GM19372 (cell line): ENCODE measurements at regions not wholly inside any gene's neighbourhood (a gene's known extent, or its start where the extent isn't known, plus 50 kb on each side); places are given as distances from the start of the nearest gene placed in this dataset.

Experiments
- ATAC-seq: cut with Tn5 transposase; IDR thresholded peaks from one replicate; pipeline ENCODE4 v1.9.1; 2021; ENCODE audit warnings: mild to moderate bottlenecking, low read depth, moderate library complexity; ENCODE audit not compliant: unreplicated experiment

DNA sequence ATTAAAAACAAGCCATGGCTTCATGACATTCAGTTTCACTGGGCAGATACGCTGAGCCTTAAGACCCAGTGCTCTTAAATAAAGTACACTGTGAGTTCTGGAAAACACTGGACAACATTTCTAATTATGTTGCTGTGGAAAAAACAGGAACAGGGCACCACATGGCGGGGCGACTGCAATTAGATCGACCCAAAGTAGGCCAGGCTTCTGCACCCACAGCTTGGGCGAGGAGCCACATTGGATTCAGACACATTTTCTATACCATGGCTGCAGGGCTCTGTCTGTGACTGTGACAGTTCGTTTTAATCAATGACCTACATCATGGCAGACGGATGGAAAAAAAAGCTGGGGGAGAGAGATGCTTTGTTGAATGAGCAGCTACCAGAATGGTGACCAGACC is 227.2 kb upstream of the HS6ST1 start:
- no peak for ATAC-seq

DNA sequence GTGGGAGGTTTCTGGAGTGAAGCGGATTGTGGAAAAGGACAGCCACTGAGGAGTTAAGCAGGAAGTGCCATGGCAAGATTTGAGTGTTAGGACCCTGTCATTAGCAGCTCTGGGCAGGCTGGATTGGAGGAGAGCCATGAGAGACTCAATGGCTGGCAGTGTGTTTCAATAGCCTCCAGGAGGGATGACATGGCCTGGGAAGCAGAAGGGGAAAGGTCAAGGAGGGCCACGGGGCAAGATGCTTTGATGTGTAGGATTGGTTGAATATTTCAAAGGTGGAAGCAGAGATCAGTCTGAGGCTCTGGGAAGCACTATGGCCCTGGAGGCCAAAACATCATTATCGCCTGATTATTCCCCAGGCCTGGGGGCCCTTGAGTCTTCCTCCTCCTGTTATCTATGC is 229.0 kb upstream of the HS6ST1 start:
- ATAC-seq, result no peak

DNA sequence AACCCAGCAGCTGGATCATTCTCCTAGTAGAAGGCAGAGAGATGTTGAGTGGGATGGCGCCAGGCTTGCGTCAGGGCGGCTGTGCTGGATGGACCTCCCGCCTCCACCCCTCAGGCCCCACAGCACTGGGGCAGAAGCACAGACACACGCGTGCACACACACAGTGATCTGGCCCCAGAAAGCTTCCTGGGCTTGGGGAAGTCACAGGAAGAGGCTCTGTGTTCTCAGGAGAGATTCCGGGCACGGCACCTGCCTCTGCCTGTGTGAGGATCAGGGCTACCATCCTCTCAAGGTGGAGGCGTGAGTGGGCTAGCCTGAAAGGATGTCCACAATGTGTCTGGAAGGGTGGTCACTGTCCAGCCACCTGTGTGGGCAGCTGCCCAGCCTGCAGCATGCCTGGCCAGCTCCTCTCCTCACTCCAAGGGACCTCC is 229.8 kb upstream of the HS6ST1 start:
- no peak for ATAC-seq

DNA sequence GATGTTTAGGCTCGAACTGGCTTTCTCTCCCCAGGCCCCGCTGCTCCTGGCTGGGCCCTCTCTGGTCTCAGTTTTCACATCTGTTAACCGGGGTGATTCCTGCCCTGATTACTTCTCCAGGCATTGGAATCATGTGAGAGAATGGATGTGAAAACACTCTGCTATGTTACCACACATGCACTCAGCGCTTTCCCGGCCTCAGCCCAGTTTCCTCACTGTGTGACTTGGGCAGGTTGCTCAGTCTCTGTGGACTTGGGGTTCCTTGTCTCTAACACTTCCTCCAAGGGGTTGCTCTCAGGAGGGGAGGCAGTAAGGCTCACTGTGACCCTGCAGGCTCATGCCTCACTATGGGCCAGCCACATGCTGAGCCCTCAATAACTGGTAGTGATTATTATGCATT is 230.4 kb upstream of the HS6ST1 start:
- no peak for ATAC-seq

DNA sequence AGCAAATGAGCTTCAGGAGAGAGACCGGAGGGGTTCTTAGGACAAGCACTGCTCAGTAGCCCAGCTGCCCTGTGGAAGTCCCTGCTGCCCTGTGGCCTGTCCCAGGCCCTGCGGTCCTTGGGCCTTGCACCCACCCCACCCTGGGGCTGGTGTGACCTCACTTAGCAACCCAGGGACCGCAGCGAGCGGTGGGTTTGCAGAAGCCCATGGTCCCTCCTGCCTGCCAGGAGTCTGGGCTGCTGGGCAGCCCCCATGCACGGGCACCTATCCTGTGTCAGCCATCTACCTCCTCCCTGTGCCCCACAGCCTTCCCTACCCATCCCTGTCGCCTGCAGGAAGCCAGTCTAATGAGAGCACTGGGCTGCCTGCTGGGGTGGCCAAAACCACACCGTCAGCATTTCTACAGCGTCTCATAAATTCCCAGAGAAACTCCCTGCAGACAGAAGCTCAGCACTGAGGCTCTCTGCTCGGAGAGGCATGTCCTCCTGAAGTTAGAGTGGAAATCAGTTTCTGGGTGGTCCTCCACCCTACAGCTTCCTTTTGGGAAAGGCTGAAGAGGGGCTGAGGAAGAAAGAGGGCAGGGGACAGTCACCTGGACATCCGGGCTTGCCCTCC is 231.1 kb upstream of the HS6ST1 start:
- no peak for ATAC-seq

DNA sequence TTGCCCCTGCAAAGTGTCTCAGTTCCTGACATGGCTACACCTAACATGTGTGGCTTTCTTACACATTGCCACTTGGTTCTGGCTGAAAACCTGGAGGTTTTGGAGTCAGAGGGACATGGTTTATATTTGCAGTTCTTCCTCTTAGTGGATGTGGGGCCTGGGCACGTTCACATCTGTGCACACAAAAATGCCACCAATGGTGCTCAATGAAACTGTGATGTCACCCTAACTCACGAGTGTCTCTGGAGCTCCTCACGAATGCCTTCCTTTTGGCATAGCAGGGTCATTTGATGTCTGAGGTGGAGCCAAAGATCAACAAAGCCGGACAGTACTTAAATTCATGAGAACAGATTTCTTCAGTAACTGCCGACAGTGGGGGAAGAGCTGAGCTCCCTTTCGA is 231.7 kb upstream of the HS6ST1 start:
- ATAC-seq, result no peak

DNA sequence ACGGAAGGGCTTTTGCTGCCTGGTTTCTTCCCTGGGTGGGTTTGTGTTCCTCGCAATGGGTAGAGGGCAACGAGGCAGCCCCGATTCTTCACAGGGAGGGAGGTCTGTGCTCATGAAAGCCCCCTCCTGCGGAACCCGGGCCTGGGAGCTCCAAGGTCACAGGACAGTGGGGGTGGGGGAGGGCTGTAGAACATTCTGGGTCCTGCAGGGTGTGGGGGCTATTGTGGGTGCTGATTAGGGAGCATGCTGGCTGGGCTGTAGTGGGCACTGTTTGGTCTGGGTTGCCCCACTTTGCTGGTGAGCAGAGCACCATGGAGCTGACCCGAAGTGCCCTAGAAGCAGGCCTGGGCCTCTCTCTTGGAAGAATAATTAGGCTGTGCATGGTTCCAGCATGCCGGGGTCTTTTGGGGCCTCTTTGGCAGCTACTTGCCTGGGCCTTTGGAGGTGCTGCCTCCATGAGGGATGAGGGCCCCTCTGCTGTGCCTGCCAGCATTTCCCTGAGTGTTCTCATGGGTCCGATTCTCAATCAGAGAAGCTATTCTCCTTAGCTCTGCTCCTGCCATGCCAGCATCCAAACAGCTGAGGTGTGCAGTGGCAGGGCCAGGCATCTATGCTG is 232.2 kb upstream of the HS6ST1 start:
- ATAC-seq, result no peak

DNA sequence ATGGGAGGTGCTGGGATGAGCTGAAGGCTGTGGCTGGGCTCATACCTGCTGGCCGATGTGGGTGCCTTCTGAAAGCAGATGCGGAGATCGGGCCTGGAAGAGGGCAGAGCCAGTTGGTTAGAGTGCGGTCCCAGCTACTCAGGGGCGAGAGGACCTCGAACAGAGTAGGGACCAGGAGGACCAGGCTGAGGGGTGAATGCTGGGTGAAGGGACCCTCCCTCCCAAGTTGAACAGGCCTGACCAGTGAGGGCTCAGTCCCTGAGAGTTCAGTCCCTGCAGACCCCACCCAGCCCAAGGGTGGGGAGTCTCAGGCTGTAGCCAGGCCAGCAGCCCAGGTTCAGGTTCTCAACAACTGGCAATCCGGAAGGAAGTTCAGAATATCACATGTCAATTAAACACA is 232.8 kb upstream of the HS6ST1 start:
- no peak for ATAC-seq

DNA sequence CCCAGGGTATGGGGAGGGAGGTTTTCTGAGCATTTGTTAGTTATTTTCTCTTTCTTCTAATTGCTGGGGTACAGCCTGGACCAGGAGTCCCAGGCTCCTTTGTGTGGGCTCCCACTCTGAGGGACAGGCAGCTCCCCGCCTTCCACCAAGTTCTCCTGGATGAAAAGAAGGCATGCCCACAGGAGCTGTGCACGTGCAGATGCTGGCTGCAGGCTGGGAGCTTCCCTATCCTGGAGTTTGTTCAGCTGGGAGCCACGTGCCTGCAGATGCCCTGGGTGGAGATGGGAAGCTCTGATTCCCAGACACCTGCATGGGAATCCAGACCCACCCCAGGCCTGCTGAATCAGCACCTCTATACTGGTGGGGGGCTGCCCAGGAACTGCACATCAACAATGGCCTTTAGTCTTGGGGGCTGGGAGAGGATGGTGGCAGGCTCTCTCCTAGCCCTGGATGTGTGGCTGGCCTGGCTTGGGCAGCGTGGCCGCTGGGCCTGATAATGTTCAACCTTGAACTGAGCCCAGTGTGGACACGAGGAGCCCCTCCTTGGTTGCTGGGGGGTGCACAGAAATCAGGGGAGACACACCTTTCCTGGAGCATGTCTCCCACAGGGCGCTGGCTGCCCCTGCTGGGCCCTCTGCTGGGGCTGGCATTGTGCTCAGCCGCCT is 233.6 kb upstream of the HS6ST1 start:
- no peak for ATAC-seq

DNA sequence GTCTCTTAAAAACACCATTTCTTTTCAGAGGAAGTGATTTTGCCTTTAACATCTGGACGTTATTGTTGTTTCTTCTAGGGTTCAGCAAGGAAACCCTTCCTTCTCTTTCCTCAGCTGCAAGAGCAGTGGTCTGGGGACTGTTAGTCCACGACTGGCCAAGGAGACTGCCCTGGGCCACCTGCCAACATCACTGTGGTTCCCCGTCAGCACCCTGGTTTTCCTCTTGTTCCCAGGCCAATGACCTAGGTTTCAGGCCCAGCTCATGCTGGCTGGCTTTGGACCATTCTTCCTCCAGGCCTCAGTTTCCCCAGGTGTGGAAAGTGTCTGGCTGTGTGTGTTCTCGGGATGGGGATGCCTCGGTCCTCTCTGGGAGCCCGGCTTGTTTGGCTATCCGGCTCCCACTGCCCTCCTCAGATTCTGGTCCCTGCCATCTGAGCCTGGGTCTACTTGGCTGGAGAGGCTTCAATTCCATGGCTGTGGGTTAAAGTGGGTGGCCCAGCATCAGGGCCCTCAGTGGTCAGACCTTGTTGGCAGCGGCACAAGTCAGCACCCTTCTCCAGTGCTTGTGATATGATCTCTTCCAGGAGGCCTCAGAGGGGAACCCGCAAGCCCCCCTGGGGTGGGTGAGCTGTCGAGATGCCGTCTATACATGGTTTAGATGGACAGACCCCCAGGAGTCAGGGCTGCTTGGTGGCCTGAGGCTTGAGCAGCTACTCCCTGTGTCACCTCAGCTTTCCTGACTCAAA is 234.3 kb upstream of the HS6ST1 start:
- no peak for ATAC-seq

DNA sequence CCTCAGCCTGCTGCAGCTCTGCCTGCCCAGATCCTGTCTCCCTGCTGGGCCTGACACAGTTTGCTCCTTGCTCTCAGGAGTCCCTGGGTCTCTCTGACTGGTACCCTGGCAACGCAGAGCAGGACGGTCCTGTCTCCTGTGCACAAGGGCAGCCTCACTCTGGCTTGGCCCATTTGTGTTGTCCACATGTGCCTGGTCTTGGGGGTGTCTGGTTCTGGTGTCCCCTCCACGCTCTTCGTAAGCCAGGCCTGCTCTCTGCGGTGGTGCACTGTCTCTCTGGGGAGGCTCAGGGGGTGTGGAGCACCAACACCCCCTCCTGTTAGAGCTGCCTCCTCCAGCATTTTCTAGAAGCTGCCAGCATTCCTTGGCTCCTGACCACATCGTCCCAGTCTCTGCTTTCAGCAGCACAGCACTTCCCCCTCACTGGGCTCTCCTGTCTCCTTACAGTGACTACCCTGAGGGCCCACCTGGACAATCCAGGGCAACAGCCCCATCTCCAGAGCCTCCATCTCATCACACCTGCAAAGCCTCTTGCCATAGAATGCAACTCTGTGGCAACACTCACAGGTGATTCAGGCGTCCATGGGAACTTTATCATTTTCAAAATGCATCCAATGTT is 235.6 kb upstream of the HS6ST1 start:
- no peak for ATAC-seq

DNA sequence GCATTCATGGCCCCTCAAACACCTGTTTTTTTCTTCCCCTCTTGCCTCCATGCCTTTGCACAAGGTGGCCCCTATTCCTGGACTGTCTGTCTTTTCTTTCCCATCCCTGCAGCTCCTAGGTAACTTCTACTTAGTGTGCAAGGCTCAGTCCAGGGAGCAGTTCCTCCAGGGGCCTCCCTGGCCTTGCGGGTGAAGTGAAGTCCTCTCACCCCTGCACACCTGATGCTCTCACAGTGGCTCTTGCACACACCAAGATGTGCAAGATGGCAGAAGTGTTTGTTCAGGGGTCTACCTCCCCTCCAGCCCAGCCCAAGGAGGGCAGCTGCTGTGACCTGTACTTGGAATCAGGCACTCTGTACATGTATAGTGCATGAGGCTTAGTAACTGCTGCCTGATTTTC is 236.8 kb upstream of the HS6ST1 start:
- no peak for ATAC-seq

DNA sequence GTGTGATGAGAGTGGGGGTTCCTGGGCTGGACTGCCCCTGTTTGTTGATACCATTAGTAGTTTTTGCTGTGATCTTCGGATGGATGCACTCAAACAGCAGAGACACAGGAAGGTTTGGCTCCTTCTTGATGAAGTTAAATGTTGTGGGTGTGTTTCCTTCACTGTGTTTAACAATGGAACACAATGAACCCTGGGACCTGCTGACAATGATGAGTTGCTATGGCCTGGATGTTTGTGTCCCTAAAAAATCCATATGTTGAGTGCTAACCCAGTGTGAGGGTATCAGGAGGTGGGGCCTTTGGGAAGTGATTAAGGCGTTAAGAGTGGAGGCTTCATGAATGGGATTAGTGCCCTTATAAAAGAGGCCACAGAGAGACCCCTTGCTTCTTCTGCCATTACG is 237.4 kb upstream of the HS6ST1 start:
- no peak for ATAC-seq

DNA sequence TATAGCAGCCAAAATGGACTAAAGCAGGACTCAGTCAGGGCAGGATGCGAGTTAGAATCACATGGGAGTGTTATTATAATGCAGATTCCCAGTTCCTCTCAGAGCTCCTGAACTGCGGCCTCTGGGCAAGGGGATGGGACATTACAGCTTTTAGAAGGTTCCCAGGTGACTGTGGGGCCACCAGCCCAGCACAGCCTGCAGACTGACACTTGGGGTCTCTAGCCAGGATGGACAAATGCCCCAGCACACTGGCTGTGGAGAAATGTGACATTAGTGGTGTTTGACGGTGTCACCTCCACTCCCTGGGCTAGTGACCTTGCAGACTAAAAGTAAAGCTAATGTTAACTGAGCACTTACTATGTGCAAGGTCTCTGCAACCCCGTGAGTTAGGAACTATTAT is 238.0 kb upstream of the HS6ST1 start:
- no peak for ATAC-seq

DNA sequence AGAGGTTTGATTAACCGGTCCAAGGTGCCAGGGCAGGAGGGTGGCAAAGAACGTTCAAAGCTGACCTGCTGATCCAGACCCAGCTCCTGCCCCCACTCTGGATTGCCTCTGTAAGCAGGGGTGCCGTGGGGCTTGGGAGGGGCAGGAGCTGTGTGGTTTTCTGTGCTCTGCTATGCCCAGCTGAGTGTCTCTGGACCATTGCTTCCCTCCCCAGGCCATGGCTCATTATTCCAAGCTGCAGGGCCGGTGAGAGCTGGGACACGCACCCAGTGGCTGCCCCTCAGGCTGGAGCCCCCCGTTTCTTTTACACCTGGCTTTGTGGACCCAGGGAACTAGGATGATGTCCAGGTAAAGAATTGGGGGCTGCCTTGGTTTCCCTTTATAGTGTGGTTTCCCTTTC is 238.4 kb upstream of the HS6ST1 start:
- no peak for ATAC-seq

DNA sequence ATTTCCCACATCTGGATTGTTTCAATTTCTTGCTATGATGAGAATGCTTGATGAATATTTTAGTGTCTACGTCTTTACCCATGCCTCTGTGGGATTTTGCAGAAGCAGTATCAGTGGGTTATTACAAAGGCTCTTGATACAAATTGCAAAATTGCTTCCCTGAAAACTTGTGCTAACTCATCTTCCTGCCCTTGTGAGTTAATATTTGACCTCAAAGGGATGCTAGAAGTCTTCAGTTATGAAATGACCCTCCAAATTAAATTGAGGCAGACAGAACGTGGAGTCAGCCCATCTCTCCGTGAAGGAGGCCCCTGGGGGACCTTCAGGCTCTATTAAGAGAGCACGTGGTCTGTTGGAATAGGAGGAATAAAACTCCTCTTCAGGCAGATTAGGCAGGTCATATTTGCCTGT is 239.2 kb upstream of the HS6ST1 start:
- ATAC-seq, result no peak

DNA sequence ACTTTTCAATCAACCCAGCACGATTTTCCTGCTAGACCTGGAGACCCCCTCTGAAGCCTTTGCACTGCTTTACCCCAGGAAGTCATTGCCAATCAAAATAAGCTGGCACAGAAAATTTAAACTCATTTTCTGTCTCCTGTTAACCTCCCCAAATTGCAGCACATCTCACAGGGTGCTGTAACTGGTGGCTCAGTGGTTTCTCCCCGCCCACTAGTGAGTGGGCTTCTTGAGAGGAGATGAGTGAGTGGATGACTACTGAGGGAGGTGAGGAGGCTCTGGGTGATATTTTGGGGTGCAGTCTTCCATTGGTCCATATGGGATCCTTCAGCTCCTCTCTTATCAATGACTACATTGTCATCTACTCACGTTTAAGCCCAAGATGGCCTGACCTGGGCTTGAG is 239.8 kb upstream of the HS6ST1 start:
- ATAC-seq, result no peak

DNA sequence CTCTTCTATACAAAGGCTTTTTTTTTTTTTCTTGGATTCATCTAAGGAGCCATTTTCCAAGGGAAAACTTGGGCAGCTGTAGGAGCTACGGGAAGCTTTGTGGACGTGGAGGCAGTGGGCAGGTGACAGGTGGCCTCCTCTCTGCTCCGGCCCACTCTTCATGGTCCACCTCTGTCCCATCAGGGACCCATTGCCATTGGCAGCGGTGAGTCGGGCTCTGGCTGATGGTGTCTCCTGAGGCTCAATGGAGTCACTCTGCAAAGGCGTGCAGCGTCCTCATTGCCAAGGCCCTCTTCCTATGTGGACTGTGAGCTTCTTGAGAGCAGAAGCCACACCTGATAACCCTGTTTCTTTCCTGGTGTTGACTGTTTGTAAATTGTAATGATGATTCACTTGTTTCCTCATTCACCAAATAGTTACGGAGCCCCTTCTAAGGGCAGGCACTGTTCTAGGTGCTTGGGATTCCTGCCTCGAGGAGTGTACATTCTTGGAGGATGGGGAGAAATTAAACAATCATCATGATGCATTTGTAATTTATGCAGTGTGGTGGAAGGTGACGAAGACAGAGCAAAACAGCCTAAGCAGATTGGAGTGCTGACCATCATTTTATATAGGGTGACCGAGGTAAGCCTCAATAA is 240.3 kb upstream of the HS6ST1 start:
- no peak for ATAC-seq

DNA sequence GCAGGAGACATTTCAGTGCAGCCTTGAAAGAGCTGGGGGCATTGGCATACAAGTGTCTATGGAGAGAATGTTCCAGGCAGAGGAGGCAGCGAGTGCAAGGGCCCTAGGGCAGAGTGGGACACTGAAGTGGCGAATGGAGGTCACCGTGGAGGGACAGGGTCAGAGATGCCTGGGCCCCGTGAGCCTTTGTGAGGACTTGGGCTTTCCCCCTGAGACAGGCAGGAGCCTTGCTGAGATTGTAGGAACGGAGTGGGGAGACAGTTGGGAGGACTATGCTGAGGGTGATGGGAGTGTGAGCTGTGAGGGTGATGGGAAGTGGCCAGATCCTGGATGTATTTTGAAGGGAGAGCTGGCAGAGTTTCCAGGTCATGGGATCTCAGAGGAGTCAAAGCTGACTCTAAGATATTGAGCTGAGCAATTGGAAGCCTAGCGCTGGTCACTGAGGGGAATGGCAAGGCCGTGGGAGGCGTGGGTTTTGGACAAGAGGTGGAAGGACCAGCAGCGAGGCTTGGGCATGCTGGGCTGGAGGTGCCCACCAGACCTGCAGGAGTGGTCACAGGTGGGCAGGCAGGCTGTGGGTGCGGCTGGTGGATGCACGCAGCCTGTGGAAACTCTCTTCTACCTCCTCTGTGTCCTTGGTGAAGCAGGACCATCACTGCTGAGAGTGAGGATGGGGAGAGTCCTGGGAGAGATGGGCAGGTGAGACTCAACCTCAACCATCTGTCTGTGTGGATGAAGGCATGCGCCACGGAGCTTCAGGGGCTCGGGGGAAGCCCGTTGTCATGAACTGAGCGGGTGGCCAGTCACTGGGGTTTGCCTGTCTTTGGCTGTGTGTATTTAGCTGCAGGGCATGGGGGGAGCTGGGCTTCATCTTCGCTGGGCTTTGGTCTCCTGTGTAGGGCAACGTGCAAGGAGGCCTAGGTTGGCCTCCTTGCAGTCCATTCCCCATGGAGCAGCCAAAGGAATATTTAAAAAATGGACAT is 241.2 kb upstream of the HS6ST1 start:
- no peak for ATAC-seq
